Left ventricle myocardium superior (tissue), 1 donor: ENCODE measurements at regions not wholly inside any gene's neighbourhood (a gene's known extent, or its start where the extent isn't known, plus 50 kb on each side); places are given as distances from the start of the nearest gene placed in this dataset.
"Not testable (repeated sequence)": the region's sequence is repeated elsewhere in the genome, so short reads cannot be mapped to it uniquely, and the experiment has no call there.

Experiments
- ATAC-seq: fragments of 200-7000 bp; cut with Tn5 transposase; one replicate; pipeline ENCODE4 v1.9.1; 2020; ENCODE audit warnings: mild to moderate bottlenecking, moderate library complexity
- DNase-seq: peaks from one replicate; pipeline ENCODE4 v3.0.0-alpha.2; 2020
- intact Hi-C: fragments of 100-400 bp; cut with micrococcal nuclease; formaldehyde crosslinking; loops from one replicate; pipeline ENCODE4 v1.11.0; 2022
- donor health status: DM: no; HTN: yes; CAD: no; lungs with severe emphysema.

- intact Hi-C loops: no loop called here
- ATAC-seq (no peak), DNase-seq (no peak)
These were observed 467.4 kb downstream of the TMEM121 start for GRCh38 chr14:105993814-105994213.

GRCh38 chr14:105995011-105995710, 468.8 kb downstream of the TMEM121 start:
- DNase-seq, intact Hi-C loops, ATAC-seq: not testable (repeated sequence)

- ATAC-seq, DNase-seq, intact Hi-C loops: not testable (repeated sequence)
These were observed 472.2 kb downstream of the TMEM121 start for GRCh38 chr14:105998597-105998996.

- intact Hi-C loops: no loop called here
- DNase-seq: peak; percentile 60
- peak; percentile 76 for ATAC-seq
These were observed 473.1 kb downstream of the TMEM121 start for GRCh38 chr14:105999361-106000028.

GRCh38 chr14:106000029-106000511, 473.7 kb downstream of the TMEM121 start:
- DNase-seq, intact Hi-C loops, ATAC-seq: not testable (repeated sequence)

GRCh38 chr14:106001277-106001676, 474.9 kb downstream of the TMEM121 start:
- ATAC-seq, intact Hi-C loops, DNase-seq: not testable (repeated sequence)

GRCh38 chr14:106003351-106003750, 477.0 kb downstream of the TMEM121 start:
- no peak for ATAC-seq
- intact Hi-C loops: no loop called here

GRCh38 chr14:106004937-106005795, 478.8 kb downstream of the TMEM121 start:
- intact Hi-C loops, ATAC-seq, DNase-seq: not testable (repeated sequence)

More at GRCh38 chr14:106003351-106003750, 477.0 kb downstream of the TMEM121 start:
- DNase-seq: no peak

- ATAC-seq, DNase-seq, intact Hi-C loops: not testable (repeated sequence)
These were observed 479.7 kb downstream of the TMEM121 start for GRCh38 chr14:106006043-106006442.

GRCh38 chr14:106006716-106007115, 480.3 kb downstream of the TMEM121 start:
- DNase-seq, intact Hi-C loops, ATAC-seq: not testable (repeated sequence)

GRCh38 chr14:106010783-106011182, 484.4 kb downstream of the TMEM121 start:
- ATAC-seq (no peak), DNase-seq (no peak)
- intact Hi-C loops: no loop called here

GRCh38 chr14:106011631-106012360, 485.4 kb downstream of the TMEM121 start:
- intact Hi-C loops, DNase-seq, ATAC-seq: not testable (repeated sequence)

GRCh38 chr14:106012361-106012725, 486.0 kb downstream of the TMEM121 start:
- intact Hi-C loops, ATAC-seq, DNase-seq: not testable (repeated sequence)

- no peak for DNase-seq
These were observed 487.5 kb downstream of the TMEM121 start for GRCh38 chr14:106013879-106014376.

GRCh38 chr14:106017952-106018351, 491.6 kb downstream of the TMEM121 start:
- DNase-seq, ATAC-seq, intact Hi-C loops: not testable (repeated sequence)

More at GRCh38 chr14:106013879-106014376, 487.5 kb downstream of the TMEM121 start:
- no peak for ATAC-seq
- intact Hi-C loops: no loop called here

GRCh38 chr14:106021832-106022231, 495.4 kb downstream of the TMEM121 start:
- ATAC-seq (no peak), DNase-seq (no peak)
- intact Hi-C loops: no loop called here

- ATAC-seq, DNase-seq, intact Hi-C loops: not testable (repeated sequence)
These were observed 496.3 kb downstream of the TMEM121 start for GRCh38 chr14:106022648-106023047.

GRCh38 chr14:106023411-106023810, 497.0 kb downstream of the TMEM121 start:
- DNase-seq (no peak), ATAC-seq (no peak)
- intact Hi-C loops: no loop called here
